ENCODE measurements at regions not wholly inside any gene's neighbourhood (a gene's known extent, or its start where the extent isn't known, plus 50 kb on each side); places are given as distances from the start of the nearest gene placed in this dataset.
"Not testable (repeated sequence)": the region's sequence is repeated elsewhere in the genome, so short reads cannot be mapped to it uniquely, and the experiment has no call there.

DNA sequence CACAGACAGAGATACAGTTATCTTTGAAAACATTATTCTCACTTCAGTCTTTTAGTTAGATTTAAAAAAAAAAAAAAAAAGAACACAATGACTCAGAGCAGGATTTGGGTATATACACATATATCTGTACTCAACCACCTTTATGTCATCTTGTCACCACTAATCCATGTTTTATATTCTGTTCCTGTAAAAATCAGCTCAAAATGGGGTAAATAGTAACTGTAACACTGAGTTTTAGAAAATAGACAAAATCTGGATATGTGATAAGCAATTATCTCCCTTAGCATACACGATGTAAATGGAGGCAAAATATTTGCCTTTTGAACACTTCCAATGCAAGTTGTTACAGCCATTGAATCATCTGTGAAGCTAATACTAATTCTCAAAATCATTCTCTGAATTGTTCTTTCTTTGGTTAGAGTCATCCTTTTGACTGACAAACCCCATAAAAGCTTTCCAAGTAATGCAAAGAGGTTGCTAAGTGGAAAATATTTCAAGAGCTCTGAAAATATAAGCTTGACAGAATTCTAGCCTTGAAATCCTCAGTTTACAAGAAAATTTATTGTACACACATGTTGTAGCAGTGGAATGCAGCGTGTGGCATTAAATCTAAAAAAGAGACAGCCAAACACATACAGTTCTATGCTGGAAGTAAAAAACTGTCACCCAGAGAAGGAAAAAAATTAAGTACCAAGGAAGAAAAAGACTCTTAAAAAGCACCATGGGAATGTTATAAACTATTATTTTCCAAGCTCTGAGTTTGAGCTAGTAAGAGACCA, 502.2 kb upstream of the PHF14 start:
- no peak for DNase-seq (ENCODE audit: low spot score)

DNA sequence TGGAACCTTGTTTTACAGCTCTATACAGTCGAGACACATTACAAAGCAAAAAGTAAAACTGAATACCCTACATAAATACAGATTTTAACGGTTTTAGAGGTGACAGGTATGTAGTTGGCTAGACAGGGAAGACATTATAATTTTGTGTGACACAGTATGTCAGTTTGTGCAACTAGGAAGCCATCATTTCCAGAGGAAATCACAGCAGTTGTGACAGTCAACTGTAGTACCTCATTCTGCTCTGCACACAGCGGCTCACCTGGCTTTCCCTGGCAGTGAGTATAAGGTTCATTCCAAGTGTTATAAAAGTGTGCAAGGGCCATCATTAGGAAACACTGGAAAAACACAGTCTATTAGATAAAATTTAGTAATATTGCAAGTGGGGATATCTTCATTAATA, 501.6 kb upstream of the PHF14 start:
- DNase-seq (ENCODE audit: low spot score): no peak

DNA sequence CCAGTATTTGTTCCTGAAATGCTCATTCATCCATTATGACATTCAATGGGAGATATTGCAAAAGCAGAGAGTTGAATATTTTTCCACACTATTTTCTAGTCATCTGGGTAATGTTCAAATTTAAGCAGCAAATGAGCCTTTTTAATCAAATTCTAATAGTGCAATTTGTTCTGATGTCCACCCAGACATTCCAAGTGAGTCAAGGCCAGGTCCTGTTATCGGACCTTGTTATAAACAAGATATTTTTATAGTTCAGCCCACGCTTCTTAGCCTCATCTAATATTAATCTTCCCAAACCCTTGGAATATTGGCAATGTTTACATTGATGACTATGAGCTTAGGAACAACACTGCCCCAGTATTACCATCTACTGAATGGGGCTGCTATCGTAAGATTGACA, 500.1 kb upstream of the PHF14 start:
- DNase-seq (ENCODE audit: low spot score): no peak

DNA sequence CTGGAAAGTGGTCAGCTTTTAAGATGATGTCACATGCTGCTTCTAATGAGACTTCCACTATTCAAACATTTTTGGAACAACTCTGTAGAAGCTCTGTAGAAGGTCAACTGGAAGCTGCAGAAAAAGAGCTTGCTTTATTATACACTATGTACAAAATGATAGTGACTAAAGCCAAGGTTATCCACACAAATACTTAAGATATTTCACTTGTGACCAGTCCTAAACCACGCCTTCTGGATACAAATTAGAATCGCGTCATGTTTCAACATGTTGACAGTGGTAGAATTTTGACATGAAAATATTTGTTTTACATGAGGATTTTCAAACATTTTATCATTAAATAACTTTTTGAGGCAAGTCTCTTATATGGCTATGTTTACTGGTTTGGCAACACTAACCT, 499.6 kb upstream of the PHF14 start:
- no peak for DNase-seq (ENCODE audit: low spot score)

DNA sequence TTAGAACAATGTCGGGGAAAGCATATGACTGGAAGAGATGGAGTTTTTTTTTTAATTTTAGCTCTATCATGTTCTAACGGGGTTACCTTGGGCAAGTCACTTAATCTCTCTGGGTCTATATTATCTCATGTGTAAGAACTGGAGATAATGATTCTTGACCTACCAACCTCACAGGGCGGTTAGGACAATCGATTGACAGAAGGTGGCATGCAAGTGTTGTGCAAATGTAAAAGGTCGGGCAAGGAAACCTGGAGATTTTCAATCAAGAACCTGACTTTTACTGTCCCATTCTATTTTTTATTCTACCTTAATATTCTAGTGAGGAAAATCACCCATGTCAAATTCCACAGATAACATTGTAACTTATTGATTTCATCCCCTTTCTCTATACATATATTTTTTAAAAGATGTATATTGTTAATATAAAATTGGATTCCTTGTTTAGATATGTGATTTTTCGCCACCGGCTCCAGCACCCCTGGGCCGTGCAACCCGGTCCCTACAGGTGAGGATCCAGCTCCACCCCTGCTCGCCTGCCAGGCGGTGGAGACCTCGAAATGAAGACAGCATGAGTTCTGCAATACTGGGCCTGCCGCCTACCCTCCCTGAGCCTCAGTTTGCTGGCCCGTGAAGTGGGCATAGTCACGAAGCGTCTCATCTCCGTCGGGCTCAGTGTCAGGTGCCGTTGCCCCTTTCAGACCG, 497.6 kb upstream of the PHF14 start:
- DNase-seq (ENCODE audit: low spot score): no peak

GRCh38 chr7:10476642-10477041, 497.0 kb upstream of the PHF14 start:
- no peak for DNase-seq (ENCODE audit: low spot score)

DNA sequence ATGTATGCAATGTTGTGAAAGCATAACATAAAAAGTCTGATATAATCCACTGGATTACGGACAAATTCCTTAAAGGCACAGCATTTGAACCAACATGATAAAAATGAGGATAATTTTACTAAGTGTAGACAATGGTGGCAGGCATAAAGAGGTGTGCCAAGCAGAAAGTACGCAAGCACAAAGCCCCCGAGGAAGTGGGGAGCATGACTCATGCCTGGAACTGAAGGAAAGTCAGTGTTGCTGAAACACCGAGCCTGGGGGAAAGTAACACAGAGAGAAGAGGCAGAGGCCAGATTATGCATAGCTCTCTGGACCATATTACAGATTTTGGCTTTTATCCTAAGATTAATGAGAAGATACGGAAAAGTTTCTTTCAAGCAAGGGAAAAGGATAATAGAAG, 490.0 kb upstream of the PHF14 start:
- DNase-seq (ENCODE audit: low spot score): no peak

- DNase-seq (ENCODE audit: low spot score): no peak
Measured at GRCh38 chr7:10484767-10485166, 488.9 kb upstream of the PHF14 start.

- DNase-seq (ENCODE audit: low spot score): not testable (repeated sequence)
Measured at GRCh38 chr7:10501206-10501884, 472.3 kb upstream of the PHF14 start.

DNA sequence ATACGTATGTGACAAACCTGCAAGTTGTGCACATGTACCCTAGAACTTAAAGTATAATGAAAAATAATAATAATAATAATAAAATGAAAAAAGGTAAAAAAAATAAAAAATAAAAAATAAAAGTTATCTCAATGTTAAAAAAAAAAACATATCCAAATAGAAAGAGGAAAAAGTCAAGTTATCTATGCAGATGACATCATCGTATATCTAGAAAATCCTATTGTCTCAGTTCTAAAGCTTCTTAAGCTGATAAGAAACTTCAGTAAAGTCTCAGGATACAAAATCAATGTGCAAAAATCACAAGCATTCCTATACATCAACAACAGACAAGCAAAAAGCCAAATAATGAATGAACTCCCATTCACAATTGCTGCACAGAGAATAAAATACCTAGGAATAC, 466.6 kb upstream of the PHF14 start:
- no peak for DNase-seq (ENCODE audit: low spot score)

GRCh38 chr7:10521306-10521705, 452.4 kb upstream of the PHF14 start:
- DNase-seq (ENCODE audit: low spot score): no peak

DNA sequence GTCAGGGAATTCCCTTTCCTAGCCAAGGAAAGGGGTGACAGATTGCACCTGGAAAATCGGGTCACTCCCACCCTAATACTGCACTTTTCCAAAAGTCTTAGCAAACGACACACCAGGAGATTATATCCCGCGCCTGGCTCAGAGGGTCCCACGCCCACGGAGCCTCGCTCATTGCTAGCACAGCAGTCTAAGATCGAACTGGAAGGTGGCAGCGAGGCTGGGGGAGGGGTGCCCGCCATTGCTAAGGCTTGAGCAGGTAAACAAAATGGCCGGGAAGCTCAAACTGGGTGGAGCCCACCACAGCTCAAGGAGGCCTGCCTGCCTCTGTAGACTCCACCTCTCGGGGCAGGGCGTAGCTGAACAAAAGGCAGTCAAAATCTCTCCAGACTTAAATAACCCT, 440.2 kb upstream of the PHF14 start:
- not testable (repeated sequence) for DNase-seq (ENCODE audit: low spot score)

GRCh38 chr7:10536561-10536960, 437.1 kb upstream of the PHF14 start:
- no peak for DNase-seq (ENCODE audit: low spot score)

GRCh38 chr7:10537764-10538163, 435.9 kb upstream of the PHF14 start:
- DNase-seq (ENCODE audit: low spot score): no peak

DNA sequence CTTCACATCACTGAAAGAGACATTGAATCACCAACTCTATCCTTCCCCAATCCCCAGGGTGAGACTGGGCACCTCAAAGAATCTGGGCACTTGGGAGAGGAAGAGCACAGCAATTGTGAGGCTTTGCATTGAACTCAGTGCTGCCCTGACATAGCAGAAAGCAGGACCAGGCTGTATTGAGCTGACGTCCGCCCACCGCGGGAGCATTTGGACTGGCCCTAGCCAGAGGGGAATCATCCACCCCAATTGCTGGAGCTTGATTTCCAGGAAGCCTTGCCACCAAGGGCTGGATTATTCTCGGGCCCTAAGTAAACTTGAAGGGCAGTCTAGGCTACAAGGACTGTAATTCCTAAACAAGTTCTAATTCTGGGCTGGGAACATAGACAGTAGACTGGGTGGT, 416.3 kb upstream of the PHF14 start:
- no peak for DNase-seq (ENCODE audit: low spot score)

DNA sequence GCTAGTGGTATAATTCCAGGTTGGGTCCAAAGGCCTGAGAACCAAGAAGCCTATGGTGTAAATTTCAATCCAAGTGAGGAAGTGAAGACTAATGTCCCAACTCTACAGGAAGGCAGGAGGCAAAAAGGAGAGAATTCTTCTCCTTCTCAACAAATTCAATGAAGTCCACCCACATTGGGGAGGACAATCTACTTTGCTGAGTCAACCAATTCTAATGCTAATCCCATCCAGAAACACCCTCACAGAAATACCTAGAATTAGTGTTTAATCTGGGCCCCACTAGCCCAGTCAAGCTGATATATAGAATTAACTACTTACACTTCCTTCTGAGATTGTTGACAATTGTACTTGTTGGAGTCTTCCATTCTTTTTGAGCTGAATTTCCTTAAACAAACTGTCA, 413.2 kb upstream of the PHF14 start:
- no peak for DNase-seq (ENCODE audit: low spot score)

DNA sequence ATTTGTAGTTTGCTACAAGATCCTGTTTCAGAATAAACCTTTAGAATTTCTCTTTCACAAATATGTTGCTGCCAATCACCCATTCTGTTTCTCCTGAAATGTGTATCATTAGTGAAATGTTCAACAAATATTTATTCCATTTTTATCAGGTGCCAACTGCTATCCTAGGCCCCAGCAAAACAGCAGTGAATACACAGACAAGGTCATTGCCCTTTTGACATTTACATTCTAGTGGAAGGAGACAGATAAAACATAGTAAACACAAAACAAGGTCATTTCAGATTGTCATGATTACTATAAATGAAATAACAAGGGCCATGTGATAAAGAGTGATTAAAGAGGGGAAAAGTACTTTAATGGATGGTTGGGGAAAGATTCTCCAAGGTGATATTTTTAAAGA, 404.8 kb upstream of the PHF14 start:
- DNase-seq (ENCODE audit: low spot score): no peak

DNA sequence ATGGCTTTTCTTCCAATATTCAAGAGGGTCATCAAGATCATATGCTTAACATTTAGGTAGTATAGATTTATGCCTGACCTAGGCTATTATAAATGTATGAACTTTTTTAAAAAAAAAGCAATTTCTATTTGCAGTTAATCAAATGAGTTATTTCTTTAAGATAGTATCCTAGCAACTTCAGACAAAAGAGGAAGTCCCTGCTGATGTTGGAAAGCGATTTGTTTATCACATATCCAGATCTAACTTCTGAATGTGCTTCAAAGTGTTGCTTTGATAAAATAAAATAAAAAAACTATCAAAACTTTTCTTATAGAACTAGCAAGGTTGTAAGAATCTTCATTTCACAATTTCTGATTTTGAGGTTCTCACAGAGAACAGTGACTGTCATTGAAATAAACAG, 401.9 kb upstream of the PHF14 start:
- DNase-seq (ENCODE audit: low spot score): no peak

GRCh38 chr7:10577866-10578374, 395.8 kb upstream of the PHF14 start:
- no peak for DNase-seq (ENCODE audit: low spot score)

- DNase-seq (ENCODE audit: low spot score): no peak
Measured at GRCh38 chr7:10579561-10579960, 394.1 kb upstream of the PHF14 start.

DNA sequence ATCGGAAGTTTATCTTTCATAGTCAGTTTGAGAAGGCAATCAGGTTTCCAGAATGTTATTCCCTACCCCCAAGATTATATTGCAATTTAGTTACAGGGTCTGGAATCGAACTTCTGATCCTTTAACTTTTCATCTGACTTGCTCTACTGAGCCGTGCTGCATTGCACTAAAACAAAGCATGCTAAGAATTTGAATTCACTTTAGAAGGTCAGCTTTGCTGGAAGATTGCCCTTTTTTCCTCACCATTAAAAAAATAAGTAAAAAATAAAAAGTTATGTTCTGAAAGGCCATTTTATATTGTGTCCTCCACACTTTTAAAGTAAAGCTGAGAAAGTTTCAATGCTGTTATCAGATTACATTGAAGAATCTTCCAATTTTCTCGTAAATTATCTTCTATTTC, 388.8 kb upstream of the PHF14 start:
- DNase-seq (ENCODE audit: low spot score): no peak

DNA sequence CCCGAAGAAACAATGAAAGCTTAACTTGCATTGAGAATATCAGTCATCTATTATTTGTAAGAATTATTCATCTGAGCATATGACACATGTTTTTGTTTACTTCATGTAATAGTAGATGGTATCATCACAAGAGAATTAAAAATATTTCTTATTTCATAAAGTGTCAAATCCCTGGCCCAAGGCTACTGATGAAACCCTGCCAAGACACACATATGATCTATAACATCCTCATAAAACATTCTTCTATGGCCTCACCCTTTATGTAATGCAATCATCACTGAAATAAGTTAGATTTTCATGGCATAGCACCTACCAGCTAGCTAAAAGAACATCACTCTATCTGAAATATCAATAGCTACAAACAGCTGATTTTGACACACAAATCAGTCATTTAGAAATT, 385.6 kb upstream of the PHF14 start:
- no peak for DNase-seq (ENCODE audit: low spot score)

- no peak for DNase-seq (ENCODE audit: low spot score)
Measured at GRCh38 chr7:10592604-10593003, 381.1 kb upstream of the PHF14 start.

Measured in CD4-positive, alpha-beta T cell treated with Interleukin-2 at 100 ng/mL for 4 hours (primary cell).